Thyroid gland (tissue), 4 donors: ENCODE measurements at regions not wholly inside any gene's neighbourhood (a gene's known extent, or its start where the extent isn't known, plus 50 kb on each side); places are given as distances from the start of the nearest gene placed in this dataset.

ENCODE experiments used
- DNase-seq, 2 donors: peaks; one replicate each; pipeline ENCODE4 v3.0.0-alpha.2; 2019
- H3K27ac ChIP-seq, 3 donors: fragments of 200-600 bp; sonication (generic); 1 replicate in 2 of 3; 2 replicates in 1 of 3; pipeline ENCODE4 v1.5.1; 2016 to 2019; ENCODE audit warnings: mild to moderate bottlenecking in 1 of 3, moderate library complexity in 1 of 3
- H3K27me3 ChIP-seq: fragments of 200-600 bp; sonication (generic); one replicate; pipeline ENCODE4 v1.5.1; 2019
- H3K36me3 ChIP-seq, 2 donors: fragments of 200-600 bp; sonication (generic); one replicate each; pipeline ENCODE4 v1.5.1; 2016 to 2019
- H3K4me1 ChIP-seq, 2 donors: fragments of 200-600 bp; sonication (generic); one replicate each; pipeline ENCODE4 v1.5.1; 2017 to 2019
- H3K4me3 ChIP-seq, 3 donors: fragments of 200-600 bp; sonication (generic); replicated peaks in 1 of 3; 1 replicate in 2 of 3; 2 replicates in 1 of 3; pipeline ENCODE4 v1.5.1; 2016; ENCODE audit warnings: mild to moderate bottlenecking in 1 of 3
- H3K9me3 ChIP-seq: fragments of 200-600 bp; sonication (generic); one replicate; pipeline ENCODE4 v1.5.1; 2017
- CTCF ChIP-seq, 6 experiments: fragments of 200-600 bp in 3 of 6; fragments of 450-650 bp in 3 of 6; sonication (generic) in 3 of 6; IDR thresholded peaks; one replicate each; pipeline ENCODE4 v1.5.1; 2016 to 2019; ENCODE audit warnings: antibody characterized with exemption in 6 of 6, mild to moderate bottlenecking in 2 of 6, inconsistent platforms in 1 of 6, moderate library complexity in 1 of 6
- POLR2A ChIP-seq, 2 donors: fragments of 450-650 bp; IDR thresholded peaks; one replicate each; pipeline ENCODE4 v1.6.1; 2017; ENCODE audit warnings: antibody characterized with exemption in 2 of 2, mild to moderate bottlenecking in 2 of 2, moderate library complexity in 1 of 2
- WGBS, 2 donors: methylation state at CpG; one replicate each; pipeline ENCODE4 v1.1.5; 2017; 5-methylcytosine and 5-hydroxymethylcytosine counted together
- intact Hi-C: fragments of 100-400 bp; cut with DNase I; formaldehyde crosslinking; loops from one replicate; pipeline ENCODE4 v1.15.1; 2023

- TF ChIP-seq CTCF (IDR thresholded peaks at IDR 0.05) (no peak), POLR2A (IDR thresholded peaks at IDR 0.05) (no peak)
- no peaks in the 10 kb centered on the region for H3K27me3 ChIP-seq
- H3K4me1 ChIP-seq = no peaks in the 10 kb centered on the region
- H3K4me3 ChIP-seq = no peak overlapping the region
- 75 to 84% methylated on average over 3 of the region's 3 CpGs for WGBS, 2 donors
- no peaks in the 10 kb centered on the region for H3K9me3 ChIP-seq
- no peaks in the 10 kb centered on the region for H3K36me3 ChIP-seq
- no peak overlapping the region for H3K27ac ChIP-seq
- intact Hi-C loops = no loop called here
- DNase-seq = no peak
Observed at GRCh38 chr3:181549266-181549665, 162.5 kb upstream of the SOX2 start.

- WGBS, 2 donors = 88 to 92% methylated on average over 2 of the region's 2 CpGs
- Histone ChIP-seq H3K4me1 (no peaks in the 10 kb centered on the region), H3K27me3 (no peaks in the 10 kb centered on the region), H3K4me3 (no peak overlapping the region), H3K27ac (no peak overlapping the region), H3K9me3 (no peaks in the 10 kb centered on the region), H3K36me3 (no peaks in the 10 kb centered on the region)
- intact Hi-C loops = no loop called here
- no peak for TF ChIP-seq POLR2A (IDR thresholded peaks at IDR 0.05)
- TF ChIP-seq CTCF (IDR thresholded peaks at IDR 0.05) = no peak
- DNase-seq = no peak
Observed at GRCh38 chr3:181541414-181541813, 170.3 kb upstream of the SOX2 start.

- Histone ChIP-seq H3K4me1 (no peaks in the 10 kb centered on the region), H3K27me3 (no peaks in the 10 kb centered on the region), H3K27ac (no peak overlapping the region), H3K4me3 (no peak overlapping the region), H3K36me3 (no peaks in the 10 kb centered on the region), H3K9me3 (no peaks in the 10 kb centered on the region)
- no peak for DNase-seq
- intact Hi-C loops = no loop called here
- 55 to 59% methylated on average over 3 of the region's 3 CpGs for WGBS, 2 donors
- TF ChIP-seq CTCF (IDR thresholded peaks at IDR 0.05) = no peak
- no peak for TF ChIP-seq POLR2A (IDR thresholded peaks at IDR 0.05)
Observed at GRCh38 chr3:181534781-181535221, 176.9 kb upstream of the SOX2 start.

GRCh38 chr3:181533811-181534210 lies 177.9 kb upstream of the SOX2 start:
- no peaks in the 10 kb centered on the region for H3K4me1 ChIP-seq
- WGBS, 2 donors = 67 to 69% methylated on average over 4 of the region's 4 CpGs
- no peaks in the 10 kb centered on the region for H3K36me3 ChIP-seq
- no peaks in the 10 kb centered on the region for H3K9me3 ChIP-seq
- no peak overlapping the region for H3K27ac ChIP-seq
- no peak for DNase-seq
- TF ChIP-seq CTCF (IDR thresholded peaks at IDR 0.05) (no peak), POLR2A (IDR thresholded peaks at IDR 0.05) (no peak)
- no peaks in the 10 kb centered on the region for H3K27me3 ChIP-seq
- no peak overlapping the region for H3K4me3 ChIP-seq
- intact Hi-C loops = no loop called here

- intact Hi-C loops = no loop called here
Observed at GRCh38 chr3:181530584-181530983, 181.1 kb upstream of the SOX2 start.

More at GRCh38 chr3:181530584-181530983, 181.1 kb upstream of the SOX2 start:
- no peak overlapping the region for H3K27ac ChIP-seq
- H3K4me3 ChIP-seq = no peak overlapping the region
- H3K27me3 ChIP-seq = no peaks in the 10 kb centered on the region
- TF ChIP-seq CTCF (IDR thresholded peaks at IDR 0.05) (no peak), POLR2A (IDR thresholded peaks at IDR 0.05) (no peak)
- no peaks in the 10 kb centered on the region for H3K4me1 ChIP-seq
- no peak for DNase-seq
- no peaks in the 10 kb centered on the region for H3K9me3 ChIP-seq
- H3K36me3 ChIP-seq = no peaks in the 10 kb centered on the region
